Embryonic facial prominence (tissue), 1 donor: ENCODE measurements at regions not wholly inside any gene's neighbourhood (a gene's known extent, or its start where the extent isn't known, plus 50 kb on each side); places are given as distances from the start of the nearest gene placed in this dataset.

Source experiments
- DNase-seq: peaks from one replicate; pipeline ENCODE4 v3.0.0-alpha.2; 2016; ENCODE audit errors: extremely low spot score

DNA sequence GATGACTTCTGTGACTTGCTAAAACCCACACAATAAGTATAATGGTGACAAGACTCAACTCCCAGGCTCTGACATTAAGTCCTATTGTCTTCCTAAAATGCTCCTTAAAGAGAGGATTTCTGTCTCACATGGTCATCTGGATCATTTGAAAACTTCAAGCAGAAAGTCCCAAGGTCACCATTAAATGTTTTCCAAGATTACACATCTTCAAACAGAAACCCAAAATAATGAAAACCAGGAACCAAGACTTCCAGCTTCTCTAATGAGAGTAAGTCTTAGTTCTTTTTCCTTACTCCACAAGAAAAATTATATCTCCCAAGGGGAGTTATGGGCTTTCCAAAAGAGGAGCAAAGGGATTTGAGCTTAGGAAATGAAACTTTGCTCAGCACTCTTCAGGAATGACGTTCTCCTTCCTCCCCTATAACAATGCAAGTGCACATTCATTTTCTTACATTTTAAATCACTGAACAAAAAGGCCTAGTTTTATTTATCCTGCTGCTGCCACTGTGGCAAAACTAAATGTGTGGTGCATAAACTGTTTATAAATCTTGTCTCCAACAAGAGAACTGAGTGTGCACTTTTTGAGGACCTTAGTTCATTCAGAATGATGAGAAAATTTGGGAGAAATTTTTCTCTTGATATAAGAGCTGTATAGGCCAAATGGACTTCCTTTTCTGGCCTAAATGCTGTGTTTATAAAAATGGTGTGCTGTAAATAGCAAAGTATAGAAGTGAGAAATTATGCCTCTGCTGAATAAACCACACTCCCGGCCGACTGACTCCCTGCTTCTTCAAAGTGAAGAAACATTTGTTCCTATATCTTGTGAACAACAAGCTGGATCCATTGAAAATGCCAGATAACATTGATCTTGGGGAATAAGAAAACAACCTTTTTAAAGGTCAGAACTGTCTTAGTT, 148.4 kb upstream of the PLEKHG7 start:
- DNase-seq = no peak

DNA sequence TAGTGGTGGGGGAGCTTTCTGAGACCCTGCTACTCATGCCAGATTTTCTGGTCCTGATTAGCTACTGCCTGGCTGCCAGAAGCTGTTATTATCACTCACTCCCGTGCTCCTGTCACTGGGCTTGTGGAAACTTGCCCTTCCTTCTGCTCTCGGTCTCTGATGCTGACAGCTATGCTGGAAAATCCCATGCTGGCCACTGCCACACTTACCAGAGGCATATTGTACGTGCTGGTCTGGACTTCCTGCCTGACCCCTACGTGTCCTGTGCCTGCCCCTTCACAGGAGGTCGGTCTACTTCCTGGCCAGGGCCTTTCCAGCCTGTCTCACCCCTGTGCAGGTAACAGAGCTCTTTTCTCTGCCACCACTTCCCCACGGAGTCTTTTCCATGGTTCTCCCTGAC, 149.4 kb upstream of the PLEKHG7 start:
- DNase-seq = no peak

DNA sequence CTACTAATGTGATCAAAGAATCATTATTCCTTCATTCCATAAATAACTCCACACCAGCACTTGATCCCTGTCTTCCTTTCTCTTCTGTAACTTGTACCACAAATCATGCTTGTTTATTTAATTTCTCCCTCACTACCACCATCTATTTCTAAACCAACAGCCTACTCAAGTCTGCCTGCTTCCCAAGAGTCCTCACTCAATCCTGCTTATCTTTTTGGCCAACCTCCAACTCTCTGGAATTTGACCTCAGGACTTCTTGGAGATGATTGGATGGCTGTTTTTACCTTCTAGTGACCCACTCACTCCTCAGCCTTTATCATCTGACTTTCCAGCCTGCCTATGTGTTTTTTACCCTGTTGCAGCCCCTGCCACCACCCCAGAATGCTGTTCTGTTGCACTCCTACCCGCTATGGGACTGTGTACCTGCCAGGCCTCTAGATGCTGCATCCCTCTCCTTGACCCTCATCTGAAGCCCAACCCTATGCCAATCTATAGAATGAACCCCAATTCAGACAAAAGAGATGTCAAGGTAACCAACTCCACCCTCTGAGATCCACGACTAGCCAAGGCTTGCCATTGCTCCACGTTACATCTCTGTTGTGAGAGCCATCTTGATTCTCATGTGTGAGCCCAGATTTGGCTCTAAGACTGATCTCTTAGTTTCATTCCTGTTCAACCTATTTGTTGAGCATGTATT, 150.2 kb upstream of the PLEKHG7 start:
- no peak for DNase-seq

DNA sequence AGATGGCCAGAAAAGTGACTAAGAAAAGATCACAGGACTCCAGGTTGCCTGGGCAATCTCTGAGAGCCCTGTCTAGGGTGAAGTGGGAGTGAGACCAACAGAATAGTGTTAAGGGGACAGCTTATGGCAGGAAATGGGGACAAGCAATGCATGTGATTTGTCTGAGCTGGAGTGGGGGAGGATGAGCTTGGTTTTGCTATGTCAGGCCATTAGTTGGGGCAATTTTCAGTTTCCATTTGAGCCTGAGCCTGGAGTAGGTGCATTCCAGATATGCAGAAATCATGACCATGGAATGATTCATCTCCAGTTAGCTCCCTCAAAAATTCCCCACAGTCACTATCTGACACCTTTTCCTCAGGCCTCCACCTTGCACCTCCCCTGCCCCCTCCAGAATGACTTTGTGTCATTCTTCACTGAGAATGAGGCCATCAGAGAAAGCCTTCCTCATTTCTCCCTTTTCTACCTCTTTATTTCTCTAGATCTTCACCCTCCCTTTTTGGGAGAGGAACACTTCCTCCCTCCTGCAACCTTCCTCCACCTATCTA, 150.9 kb upstream of the PLEKHG7 start:
- no peak for DNase-seq

DNA sequence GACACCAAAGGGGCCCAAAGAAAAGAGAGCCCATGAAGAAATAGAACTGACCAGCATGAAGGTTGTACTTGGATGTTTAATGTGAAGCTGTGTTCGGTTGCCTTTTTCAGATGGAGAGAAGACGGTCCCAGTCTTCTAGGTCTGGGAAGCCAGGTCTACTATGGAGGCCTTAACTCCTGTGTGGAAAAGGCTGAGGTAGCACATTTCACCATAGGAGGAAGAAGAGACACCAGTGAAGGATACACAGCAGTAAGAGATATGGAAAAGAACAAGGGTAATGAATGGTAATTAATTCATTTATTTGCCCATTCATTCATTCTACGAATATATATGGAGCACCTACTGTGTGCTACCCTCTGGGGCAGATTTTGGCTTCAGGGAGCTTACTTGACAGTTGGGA, 151.6 kb upstream of the PLEKHG7 start:
- no peak for DNase-seq

DNA sequence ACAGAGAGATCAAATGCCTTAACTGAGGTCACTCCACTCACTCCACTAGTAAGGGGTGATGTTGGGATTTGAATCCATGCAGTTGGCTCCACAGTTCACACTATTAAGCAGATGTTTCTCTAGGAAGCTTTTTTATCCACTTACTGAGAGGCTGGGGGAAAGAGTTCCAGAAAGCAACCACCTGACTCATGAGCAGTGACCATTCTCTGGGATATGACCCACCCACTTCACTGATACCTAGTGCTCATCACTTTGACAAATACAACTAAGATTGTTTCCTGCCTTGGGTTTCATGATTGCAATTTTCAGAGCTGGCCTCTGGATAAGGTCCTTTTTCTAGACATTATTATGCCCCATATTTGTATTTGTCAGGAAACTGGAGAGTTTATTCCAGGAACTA, 152.1 kb upstream of the PLEKHG7 start:
- DNase-seq = no peak

DNA sequence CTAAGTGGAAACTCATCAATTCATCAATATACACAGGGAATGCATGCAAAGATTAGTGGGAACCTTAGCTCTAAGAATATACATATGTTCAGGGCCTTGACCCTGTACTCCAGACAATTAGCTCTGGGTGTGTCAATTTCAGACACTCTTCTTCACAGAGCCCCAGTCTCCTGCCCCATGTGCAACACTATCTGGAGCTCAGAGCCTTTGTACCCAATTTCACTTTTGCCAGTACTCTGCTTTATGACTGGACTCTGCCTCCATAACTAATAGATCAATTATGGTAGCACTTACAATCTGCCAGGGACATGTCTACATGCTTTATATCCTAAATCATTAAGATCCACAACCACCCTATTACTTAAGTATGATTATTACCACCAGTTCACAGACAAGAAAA, 152.5 kb upstream of the PLEKHG7 start:
- no peak for DNase-seq

DNA sequence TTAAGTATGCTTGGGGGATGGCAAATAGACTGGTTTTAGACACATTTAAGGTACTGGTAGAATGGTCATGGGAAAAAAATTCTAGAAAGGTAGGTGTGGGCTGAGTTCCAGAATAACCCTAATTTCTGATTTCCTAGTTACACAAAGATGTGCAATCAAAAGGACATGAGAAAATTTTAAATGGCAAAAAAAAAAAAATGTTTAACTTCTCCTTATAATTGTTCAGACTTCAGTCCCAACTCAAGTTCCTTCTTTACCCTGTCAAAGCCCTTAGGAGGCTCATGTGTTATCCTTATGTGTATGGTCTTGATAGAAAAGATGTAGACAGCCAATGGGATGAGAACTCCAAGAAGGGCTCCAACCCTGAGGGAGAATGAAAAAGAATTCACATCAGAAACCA, 153.3 kb upstream of the PLEKHG7 start:
- DNase-seq = no peak

DNA sequence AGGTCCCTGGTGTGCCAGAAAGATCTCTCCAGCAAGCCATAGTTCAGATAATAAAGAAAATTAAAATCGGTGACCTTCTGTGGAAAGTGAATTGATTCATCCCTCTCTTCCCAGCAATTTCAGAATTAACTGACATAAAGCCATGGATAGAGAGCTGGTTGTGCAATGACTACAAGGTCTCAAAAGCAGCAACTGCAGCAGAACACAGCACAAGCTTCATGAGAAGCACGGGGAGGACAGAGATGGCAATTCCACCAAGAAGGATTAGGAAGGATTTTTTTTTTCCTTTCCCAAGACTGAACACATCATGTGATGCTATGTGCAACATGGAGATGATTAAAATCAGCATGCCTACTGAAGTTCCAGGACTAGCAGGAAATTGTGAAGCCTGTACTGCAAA, 154.9 kb upstream of the PLEKHG7 start:
- no peak for DNase-seq

DNA sequence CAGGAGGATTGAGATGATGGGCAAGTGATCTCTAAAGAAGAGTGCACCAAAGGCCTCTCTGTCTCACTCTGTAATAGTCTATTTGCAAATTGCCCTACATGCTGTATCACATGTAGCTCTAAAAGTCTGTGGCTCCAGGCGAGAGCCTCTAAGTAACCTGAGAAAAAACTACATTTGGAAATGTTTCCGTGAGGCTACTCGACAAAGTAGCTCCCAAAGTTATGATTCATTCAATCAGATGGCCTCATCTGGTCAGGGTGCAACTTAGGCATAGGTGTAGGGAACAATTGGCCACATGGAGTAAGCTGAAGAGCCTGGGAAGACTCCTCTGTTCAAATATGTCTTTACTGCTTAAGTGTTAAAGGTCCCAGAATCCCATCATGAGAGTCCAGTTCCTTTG, 155.4 kb upstream of the PLEKHG7 start:
- DNase-seq = no peak

DNA sequence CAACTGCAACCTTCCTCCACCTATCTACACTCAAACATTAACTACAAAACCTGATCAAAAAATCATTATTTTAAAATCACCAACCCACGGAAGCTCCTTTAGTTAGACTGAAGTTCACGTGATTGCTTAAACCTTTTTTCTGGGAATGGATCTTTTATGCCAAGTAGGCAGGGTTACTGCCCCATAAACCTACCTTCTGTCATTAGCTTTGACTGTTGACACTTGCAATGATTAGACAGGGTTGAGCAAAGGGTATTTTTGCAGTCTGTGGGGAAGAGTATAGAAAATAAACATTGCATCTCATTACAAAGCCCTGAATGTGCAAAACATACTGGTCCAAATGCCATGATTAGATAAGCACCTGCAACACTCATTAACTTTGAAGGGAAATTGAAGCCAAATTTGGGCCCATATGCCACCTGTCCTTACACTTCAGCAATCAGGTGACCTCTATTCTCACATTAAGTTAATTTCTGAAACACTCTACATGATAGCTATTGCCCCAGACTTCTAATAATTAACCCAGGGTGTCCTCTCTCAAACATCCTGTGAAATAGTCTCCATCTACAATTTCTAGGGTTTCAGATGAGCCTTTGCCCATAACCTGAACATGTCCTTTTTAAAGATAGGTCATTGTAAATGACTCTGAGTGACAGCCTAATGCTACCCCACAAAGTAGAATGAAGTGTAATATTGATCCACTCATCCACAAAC, 156.0 kb upstream of the PLEKHG7 start:
- no peak for DNase-seq

DNA sequence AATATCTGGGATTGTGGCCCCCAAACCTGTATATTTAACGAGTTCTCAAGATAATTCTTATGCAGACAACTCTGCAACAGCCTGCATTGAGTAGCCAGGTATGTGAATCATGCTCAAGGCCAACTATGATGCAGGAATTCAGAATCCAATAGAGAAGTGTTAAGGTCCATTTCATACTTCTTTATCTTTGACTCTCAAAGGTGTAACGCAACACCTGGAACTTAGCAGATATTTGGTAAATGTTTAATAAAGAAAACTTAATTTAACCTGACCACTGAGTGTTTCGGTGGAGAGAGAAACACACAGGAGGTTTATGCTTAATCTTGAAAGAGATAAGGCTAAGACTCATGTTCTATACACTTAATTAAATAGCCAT, 156.5 kb upstream of the PLEKHG7 start:
- DNase-seq = no peak

DNA sequence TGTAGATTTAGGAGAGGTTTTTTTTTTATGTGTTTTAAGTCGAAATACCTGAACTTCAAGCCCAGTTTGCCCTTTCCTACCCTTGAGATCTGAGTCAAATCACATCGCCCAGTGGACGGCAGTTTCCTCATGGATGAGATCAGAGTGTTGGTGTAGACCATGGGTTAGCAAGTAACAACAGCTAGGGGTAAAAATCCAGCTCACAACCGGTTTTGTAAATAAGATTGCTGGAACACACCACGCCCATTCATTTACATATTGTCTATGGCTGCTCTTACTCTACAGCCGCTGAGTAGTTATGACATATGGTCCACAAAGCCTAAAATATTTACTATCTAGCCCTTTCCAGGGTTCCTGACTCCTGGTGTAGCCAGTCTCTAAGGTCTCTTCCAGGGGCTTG, 158.5 kb upstream of the PLEKHG7 start:
- DNase-seq = no peak

DNA sequence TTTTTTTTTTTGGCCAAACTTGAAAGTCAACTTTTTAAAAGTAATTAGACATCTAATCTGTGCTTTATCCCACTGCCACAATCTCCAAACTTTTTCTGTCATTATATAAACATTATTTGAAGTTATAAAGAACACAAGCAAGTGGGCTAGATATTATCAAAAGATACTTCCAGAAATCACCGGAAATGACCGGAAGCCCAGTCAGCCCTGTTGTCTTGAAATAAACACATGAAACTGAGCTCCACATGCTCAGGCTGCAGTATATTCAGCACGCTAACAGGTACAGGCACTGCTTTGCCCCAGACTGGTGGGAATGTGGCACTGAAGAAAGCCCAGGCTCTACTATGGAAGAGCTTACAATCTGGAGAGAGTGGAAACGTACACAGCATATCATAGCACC, 158.9 kb upstream of the PLEKHG7 start:
- no peak for DNase-seq

DNA sequence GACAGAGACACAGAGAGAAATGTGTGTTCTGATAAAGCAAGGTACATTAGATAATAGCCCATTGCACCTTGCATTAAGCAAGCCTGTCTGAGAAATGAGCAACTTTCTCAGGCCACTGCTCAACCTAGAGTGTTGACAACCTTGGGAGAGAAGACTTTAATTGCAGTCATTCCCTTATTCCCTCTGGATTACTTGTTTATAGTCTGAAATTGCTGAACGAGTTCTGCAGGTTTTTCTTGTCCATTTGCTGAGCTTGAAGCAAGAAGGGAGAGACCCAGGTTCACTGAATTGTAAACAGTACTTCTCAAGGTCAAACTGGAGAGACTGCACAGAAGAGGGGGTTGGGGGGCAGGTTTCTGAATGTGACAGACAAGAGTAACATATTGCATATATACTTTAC, 159.4 kb upstream of the PLEKHG7 start:
- no peak for DNase-seq

DNA sequence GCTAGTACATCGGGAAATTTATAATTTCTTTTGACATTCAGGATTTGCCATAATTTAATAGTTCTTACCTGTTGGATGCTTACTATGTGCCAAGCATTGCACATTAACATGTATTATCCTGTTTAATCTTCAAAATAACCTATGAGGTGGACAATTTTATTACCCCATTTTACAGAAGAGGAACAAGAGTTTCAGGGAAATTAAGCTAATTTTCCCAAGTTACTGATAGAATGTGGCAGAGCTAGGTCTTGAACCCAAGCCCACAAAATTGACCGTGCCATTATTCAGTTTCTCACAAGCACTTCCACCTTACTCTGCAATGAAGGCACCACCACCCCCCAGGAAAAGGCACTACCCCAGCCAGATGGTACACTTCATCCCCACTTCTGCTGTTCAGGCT, 161.1 kb upstream of the PLEKHG7 start:
- no peak for DNase-seq

DNA sequence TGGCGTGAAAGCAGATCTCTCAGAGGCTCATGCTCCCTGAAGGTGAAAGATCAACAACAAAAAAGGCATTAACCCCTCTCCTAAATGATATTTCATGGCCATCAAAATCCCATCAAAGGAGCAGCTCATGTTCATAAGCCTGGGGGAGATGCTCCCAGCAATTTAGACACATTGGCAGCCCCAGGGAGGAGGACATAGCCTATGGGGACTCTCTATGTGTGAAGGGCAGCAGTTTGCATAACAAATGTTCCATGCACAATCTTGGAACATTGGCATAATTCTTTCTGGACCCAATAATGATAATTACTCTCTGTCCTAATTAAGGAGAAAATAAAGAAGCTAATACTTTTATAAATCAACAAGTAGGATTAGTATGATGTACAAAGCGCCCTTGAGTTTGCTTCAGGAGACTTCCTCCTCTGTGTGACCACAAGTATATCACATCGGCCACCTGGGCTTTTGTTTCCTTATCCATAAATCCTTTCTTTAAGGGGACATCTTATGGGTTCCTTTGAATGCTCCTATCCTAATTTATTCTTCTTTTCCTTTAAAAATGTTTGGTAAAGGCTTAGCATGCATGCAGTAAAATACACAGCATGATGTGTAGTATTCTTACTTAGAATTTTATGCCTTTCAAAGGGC, 161.9 kb upstream of the PLEKHG7 start:
- DNase-seq = no peak

DNA sequence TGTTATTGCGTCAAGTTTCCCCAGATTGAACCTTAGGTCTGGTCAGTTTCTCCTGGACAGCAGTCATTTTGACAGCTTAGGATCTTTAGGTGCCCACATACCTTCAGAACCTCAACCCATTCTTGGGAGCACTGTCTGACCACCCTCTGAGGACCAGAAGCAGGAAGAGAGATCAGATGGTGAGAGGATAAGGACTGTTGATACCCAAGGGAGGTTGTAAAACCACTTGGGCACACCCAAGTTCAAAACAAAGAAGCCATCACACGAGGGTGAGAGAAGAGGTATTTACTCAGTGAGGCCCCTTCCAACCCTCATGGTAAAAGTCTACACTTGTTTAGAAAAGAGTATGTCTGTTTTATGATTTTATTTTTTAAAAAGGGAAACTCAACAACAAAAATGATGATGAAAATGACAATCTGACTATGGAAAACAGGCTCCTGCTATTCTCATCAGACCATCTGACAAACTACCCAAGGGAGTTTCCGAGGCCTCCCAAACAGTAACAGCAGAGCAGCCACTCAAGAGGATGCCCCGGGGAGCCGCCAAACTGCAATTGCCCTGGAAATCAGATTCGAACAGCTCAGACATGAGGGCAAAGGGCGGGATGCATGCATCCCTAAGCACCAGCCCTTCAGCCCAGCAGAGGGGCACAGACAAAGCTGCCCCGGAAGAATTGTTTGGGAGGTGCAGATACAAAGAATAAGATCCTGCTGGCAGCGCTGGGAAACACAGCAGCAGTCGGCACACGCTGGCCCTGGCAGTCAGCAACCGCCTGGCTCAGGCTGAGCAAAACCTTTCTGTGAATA, 162.6 kb upstream of the PLEKHG7 start:
- DNase-seq = no peak

DNA sequence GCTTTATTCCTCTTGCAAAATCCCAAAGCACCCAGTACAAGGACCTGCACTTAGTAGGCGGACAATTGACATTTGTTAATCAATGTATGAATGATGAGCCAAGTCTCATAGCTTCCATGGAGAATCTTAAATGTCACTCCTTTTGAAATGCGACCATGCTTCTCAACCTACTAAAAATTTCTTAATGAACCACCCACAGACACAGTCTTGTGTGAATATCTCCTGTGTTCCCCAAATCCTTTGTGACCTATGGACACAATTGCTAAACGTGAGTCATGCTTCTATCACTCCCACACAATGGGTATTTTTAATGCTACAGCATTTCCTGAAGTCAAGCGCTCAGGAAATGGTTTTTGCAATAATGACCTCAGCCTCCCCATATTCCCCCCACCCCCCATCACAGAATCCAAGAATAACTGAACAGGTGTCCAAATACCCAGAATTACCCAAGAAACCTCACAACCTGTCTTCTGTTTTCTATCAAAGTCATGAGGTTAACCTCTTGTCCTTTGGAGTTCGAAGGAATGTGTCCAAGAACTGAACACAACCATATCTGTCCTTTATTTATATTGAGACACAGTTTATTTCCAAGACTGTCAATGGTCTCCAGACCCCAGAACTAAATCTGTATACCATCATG, 163.6 kb upstream of the PLEKHG7 start:
- DNase-seq = no peak

DNA sequence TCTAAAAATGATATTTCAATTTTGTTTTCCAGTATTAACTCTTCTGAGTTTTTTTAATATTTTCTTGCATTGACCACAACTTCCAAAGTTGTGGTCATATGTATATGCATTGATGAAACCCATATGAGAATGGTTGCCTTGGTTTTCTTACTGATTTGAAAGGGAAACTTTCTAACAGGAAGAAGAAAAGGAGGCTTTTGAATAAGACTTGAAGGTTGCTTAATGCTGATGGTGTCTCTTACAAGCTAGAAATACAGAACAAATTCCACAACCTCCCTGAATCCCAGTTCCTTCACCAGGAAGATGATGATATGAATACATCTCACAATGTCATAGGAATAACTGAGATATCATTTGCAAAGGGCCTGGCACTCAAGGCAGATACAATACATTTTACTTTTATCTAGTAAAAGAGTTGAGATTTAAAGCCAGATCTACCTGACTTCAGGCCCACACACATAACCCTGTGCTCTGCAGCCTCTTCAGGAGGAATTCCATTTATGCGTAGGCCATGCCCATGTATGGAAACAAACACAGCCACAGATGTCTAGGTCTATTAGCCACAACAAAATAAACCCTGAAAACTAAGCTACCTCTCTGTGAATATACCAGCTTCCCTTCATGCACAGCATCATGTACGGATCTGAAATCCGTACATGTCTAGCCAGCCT, 165.4 kb upstream of the PLEKHG7 start:
- no peak for DNase-seq
